ENCODE measurements at regions not wholly inside any gene's neighbourhood (a gene's known extent, or its start where the extent isn't known, plus 50 kb on each side); places are given as distances from the start of the nearest gene placed in this dataset.
A peak's percentile ranks its signal among the peaks of the same experiment; 100 is the strongest.

GRCh38 chr4:183790661-183791060 is 114.4 kb upstream of the STOX2 start:
- peaks cover 6% of the 10 kb centered on the region for H3K36me3 Mint-ChIP-seq (ENCODE audit: low read depth, unreplicated experiment)
- peaks cover 3% of the 10 kb centered on the region for H3K27me3 Mint-ChIP-seq (ENCODE audit: unreplicated experiment)
- no peak for DNase-seq (ENCODE audit: low spot score)
- H3K4me3 Mint-ChIP-seq (ENCODE audit: unreplicated experiment) = no peak overlapping the region
- H3K4me1 Mint-ChIP-seq (ENCODE audit: unreplicated experiment) = no peaks in the 10 kb centered on the region
- no peak overlapping the region for H3K27ac Mint-ChIP-seq (ENCODE audit: unreplicated experiment)
- peaks cover 5% of the 10 kb centered on the region for H3K9me3 Mint-ChIP-seq (ENCODE audit: unreplicated experiment)
- TF ChIP-seq CTCF (IDR thresholded peaks at IDR 0.05; ENCODE audit: unreplicated experiment) = no peak

GRCh38 chr4:183797011-183797444 is 108.1 kb upstream of the STOX2 start:
- Mint-ChIP-seq H3K9me3 (ENCODE audit: unreplicated experiment) (peaks cover 9% of the 10 kb centered on the region), H3K4me3 (ENCODE audit: unreplicated experiment) (peak overlapping the region; percentile 91), H3K36me3 (ENCODE audit: low read depth, unreplicated experiment) (peaks cover 10% of the 10 kb centered on the region), H3K27ac (ENCODE audit: unreplicated experiment) (peak overlapping the region; percentile 57), H3K27me3 (ENCODE audit: unreplicated experiment) (peaks cover 16% of the 10 kb centered on the region), H3K4me1 (ENCODE audit: unreplicated experiment) (peaks cover 7% of the 10 kb centered on the region)
- DNase-seq (ENCODE audit: low spot score) = peak; percentile 14
- TF ChIP-seq CTCF (IDR thresholded peaks at IDR 0.05; ENCODE audit: unreplicated experiment) = no peak

- Mint-ChIP-seq H3K27me3 (ENCODE audit: unreplicated experiment) (peaks cover 16% of the 10 kb centered on the region), H3K4me1 (ENCODE audit: unreplicated experiment) (peaks cover 7% of the 10 kb centered on the region), H3K36me3 (ENCODE audit: low read depth, unreplicated experiment) (peaks cover 10% of the 10 kb centered on the region), H3K4me3 (ENCODE audit: unreplicated experiment) (no peak overlapping the region), H3K9me3 (ENCODE audit: unreplicated experiment) (peaks cover 9% of the 10 kb centered on the region), H3K27ac (ENCODE audit: unreplicated experiment) (no peak overlapping the region)
- TF ChIP-seq CTCF (IDR thresholded peaks at IDR 0.05; ENCODE audit: unreplicated experiment) = no peak
- peak; percentile 42 for DNase-seq (ENCODE audit: low spot score)
Measured at GRCh38 chr4:183797445-183798300, 107.4 kb upstream of the STOX2 start.

GRCh38 chr4:183798301-183799253 is 106.5 kb upstream of the STOX2 start:
- no peak overlapping the region for H3K27ac Mint-ChIP-seq (ENCODE audit: unreplicated experiment)
- H3K27me3 Mint-ChIP-seq (ENCODE audit: unreplicated experiment) = peaks cover 16% of the 10 kb centered on the region
- TF ChIP-seq CTCF (IDR thresholded peaks at IDR 0.05; ENCODE audit: unreplicated experiment) = no peak
- peak; percentile 11 for DNase-seq (ENCODE audit: low spot score)
- H3K4me3 Mint-ChIP-seq (ENCODE audit: unreplicated experiment) = peak overlapping the region; percentile 83
- peaks cover 9% of the 10 kb centered on the region for H3K36me3 Mint-ChIP-seq (ENCODE audit: low read depth, unreplicated experiment)
- peaks cover 7% of the 10 kb centered on the region for H3K4me1 Mint-ChIP-seq (ENCODE audit: unreplicated experiment)
- H3K9me3 Mint-ChIP-seq (ENCODE audit: unreplicated experiment) = peaks cover 4% of the 10 kb centered on the region

Measured in endothelial cell (in vitro differentiated cells).